SK-N-SH treated with all-trans-retinoic acid at 6 μM for 48 hours (cell line): ENCODE measurements at regions not wholly inside any gene's neighbourhood (a gene's known extent, or its start where the extent isn't known, plus 50 kb on each side); places are given as distances from the start of the nearest gene placed in this dataset.

Source experiments
- ARNTL ChIP-seq: fragments of 450-650 bp; formaldehyde crosslinking; IDR thresholded peaks from 2 replicates; pipeline ENCODE4 v1.5.0; 2020; ENCODE audit warnings: low read depth, mild to moderate bottlenecking, moderate library complexity, borderline replicate concordance
- CSDC2 ChIP-seq: fragments of 250-450 bp; sonication (Bioruptor Pico); IDR thresholded peaks from 2 replicates; pipeline ENCODE4 v1.5.0; 2020; ENCODE audit warnings: mild to moderate bottlenecking, moderate library complexity
- CSRNP3 ChIP-seq: fragments of 250-450 bp; sonication (Bioruptor Pico); IDR thresholded peaks from 2 replicates; pipeline ENCODE4 v1.5.1; 2021; ENCODE audit warnings: mild to moderate bottlenecking, moderate library complexity
- ISL1 ChIP-seq: fragments of 250-450 bp; sonication (Bioruptor Pico); IDR thresholded peaks from 2 replicates; pipeline ENCODE4 v2.1.2; 2022; ENCODE audit warnings: mild to moderate bottlenecking, moderate library complexity
- RARB ChIP-seq: fragments of 250-450 bp; sonication (Bioruptor Pico); IDR thresholded peaks from 2 replicates; pipeline ENCODE4 v1.8.0; 2021; ENCODE audit warnings: mild to moderate bottlenecking, moderate library complexity
- ZNF70 ChIP-seq: fragments of 450-650 bp; formaldehyde crosslinking; IDR thresholded peaks from 2 replicates; pipeline ENCODE4 v1.5.0; 2020; ENCODE audit warnings: mild to moderate bottlenecking, moderate library complexity
- ZNF8 ChIP-seq: fragments of 450-650 bp; formaldehyde crosslinking; IDR thresholded peaks from 2 replicates; pipeline ENCODE4 v1.5.0; 2020; ENCODE audit warnings: mild to moderate bottlenecking, moderate library complexity
- TF ChIP-seq, protein P1 (sequence below): fragments of 250-450 bp; sonication (Bioruptor Pico); IDR thresholded peaks from 2 replicates; pipeline ENCODE4 v1.8.0; 2021; ENCODE audit warnings: low read depth, mild to moderate bottlenecking, moderate library complexity, borderline replicate concordance
- TF ChIP-seq, protein P2 (sequence below): fragments of 250-450 bp; sonication (Bioruptor Pico); IDR thresholded peaks from 2 replicates; pipeline ENCODE4 v1.8.0; 2020; ENCODE audit warnings: mild to moderate bottlenecking, moderate library complexity, borderline replicate concordance

GRCh38 chr3:182083112-182083511, 371.4 kb downstream of the SOX2 start:
- TF ChIP-seq ARNTL (no peak), ISL1 (CRISPR knock-in tag) (peak; percentile 24; the same call in 1 of the 2 replicates), ZNF8 (CRISPR knock-in tag) (no peak), CSDC2 (CRISPR knock-in tag) (no peak), RARB (CRISPR knock-in tag) (no peak), CSRNP3 (no peak), ZNF70 (CRISPR knock-in tag) (no peak)
- TF ChIP-seq, protein P1, sequence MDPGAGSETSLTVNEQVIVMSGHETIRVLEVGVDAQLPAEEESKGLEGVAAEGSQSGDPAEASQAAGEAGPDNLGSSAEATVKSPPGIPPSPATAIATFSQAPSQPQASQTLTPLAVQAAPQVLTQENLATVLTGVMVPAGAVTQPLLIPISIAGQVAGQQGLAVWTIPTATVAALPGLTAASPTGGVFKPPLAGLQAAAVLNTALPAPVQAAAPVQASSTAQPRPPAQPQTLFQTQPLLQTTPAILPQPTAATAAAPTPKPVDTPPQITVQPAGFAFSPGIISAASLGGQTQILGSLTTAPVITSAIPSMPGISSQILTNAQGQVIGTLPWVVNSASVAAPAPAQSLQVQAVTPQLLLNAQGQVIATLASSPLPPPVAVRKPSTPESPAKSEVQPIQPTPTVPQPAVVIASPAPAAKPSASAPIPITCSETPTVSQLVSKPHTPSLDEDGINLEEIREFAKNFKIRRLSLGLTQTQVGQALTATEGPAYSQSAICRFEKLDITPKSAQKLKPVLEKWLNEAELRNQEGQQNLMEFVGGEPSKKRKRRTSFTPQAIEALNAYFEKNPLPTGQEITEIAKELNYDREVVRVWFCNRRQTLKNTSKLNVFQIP (CRISPR knock-in tag), result no peak
- TF ChIP-seq, protein P2, sequence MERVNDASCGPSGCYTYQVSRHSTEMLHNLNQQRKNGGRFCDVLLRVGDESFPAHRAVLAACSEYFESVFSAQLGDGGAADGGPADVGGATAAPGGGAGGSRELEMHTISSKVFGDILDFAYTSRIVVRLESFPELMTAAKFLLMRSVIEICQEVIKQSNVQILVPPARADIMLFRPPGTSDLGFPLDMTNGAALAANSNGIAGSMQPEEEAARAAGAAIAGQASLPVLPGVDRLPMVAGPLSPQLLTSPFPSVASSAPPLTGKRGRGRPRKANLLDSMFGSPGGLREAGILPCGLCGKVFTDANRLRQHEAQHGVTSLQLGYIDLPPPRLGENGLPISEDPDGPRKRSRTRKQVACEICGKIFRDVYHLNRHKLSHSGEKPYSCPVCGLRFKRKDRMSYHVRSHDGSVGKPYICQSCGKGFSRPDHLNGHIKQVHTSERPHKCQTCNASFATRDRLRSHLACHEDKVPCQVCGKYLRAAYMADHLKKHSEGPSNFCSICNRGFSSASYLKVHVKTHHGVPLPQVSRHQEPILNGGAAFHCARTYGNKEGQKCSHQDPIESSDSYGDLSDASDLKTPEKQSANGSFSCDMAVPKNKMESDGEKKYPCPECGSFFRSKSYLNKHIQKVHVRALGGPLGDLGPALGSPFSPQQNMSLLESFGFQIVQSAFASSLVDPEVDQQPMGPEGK (CRISPR knock-in tag), result no peak
